CD4-positive, alpha-beta T cell (primary cell): ENCODE measurements at regions not wholly inside any gene's neighbourhood (a gene's known extent, or its start where the extent isn't known, plus 50 kb on each side); places are given as distances from the start of the nearest gene placed in this dataset.

Experiments
- ATAC-seq: fragments of 200-7000 bp; cut with Tn5 transposase; one replicate; pipeline ENCODE4 v1.10.0; 2022; ENCODE audit warnings: mild to moderate bottlenecking; ENCODE audit not compliant: poor library complexity
- CTCF ChIA-PET: fragments of 350-600 bp; sonication (Branson Sonifier 250); formaldehyde crosslinking; loops from one replicate; lab custom pipeline; 2021; ENCODE audit warnings: antibody characterized with exemption, inconsistent platforms; lab: Charles Lee
- POLR2A ChIA-PET: fragments of 350-600 bp; sonication (Branson Sonifier 250); formaldehyde crosslinking; loops from one replicate; lab custom pipeline; 2021; ENCODE audit warnings: antibody characterized with exemption, inconsistent platforms; lab: Charles Lee
- DNase-seq, 14 experiments: peaks; one replicate each; pipeline ENCODE4 v3.0.0-alpha.2; 2013 to 2020; ENCODE audit warnings: mixed read lengths in 2 of 14
- H3K27ac ChIP-seq, 2 donors: one replicate each; pipeline versions ENCODE4 v1.5.1 to v1.7.0; 2013; ENCODE audit warnings: low read length in 2 of 2, low read depth in 1 of 2, mild to moderate bottlenecking in 1 of 2
- H3K27me3 ChIP-seq, 2 experiments: 1 replicate in 1 of 2; 2 replicates in 1 of 2; pipeline versions ENCODE4 v1.6.1 to v1.7.0; 2013; ENCODE audit warnings: low read length in 2 of 2, control low read depth in 1 of 2, mild to moderate bottlenecking in 1 of 2, moderate library complexity in 1 of 2; ENCODE audit not compliant: insufficient read depth in 2 of 2, control insufficient read depth in 1 of 2
- H3K36me3 ChIP-seq: one replicate; pipeline ENCODE4 v1.6.1; 2013; ENCODE audit warnings: low read length, control low read depth; ENCODE audit not compliant: insufficient read depth
- H3K4me1 ChIP-seq: one replicate; pipeline ENCODE4 v1.6.1; 2013; ENCODE audit warnings: low read length, control low read depth; ENCODE audit not compliant: insufficient read depth
- H3K4me3 ChIP-seq: one replicate; pipeline ENCODE4 v1.5.1; 2013; ENCODE audit warnings: mild to moderate bottlenecking, low read length, moderate library complexity
- H3K9me3 ChIP-seq, 2 experiments: 1 replicate in 1 of 2; 2 replicates in 1 of 2; pipeline versions ENCODE4 v1.6.1 to v1.7.0; 2013; ENCODE audit warnings: low read length in 2 of 2, mild to moderate bottlenecking in 2 of 2, control low read depth in 1 of 2, moderate library complexity in 1 of 2; ENCODE audit not compliant: control insufficient read depth in 1 of 2, insufficient read depth in 1 of 2
- H3K27ac Mint-ChIP-seq: one replicate; pipeline ENCODE4 v1.8.0; 2020; ENCODE audit warnings: mixed read lengths
- H3K27me3 Mint-ChIP-seq: one replicate; pipeline ENCODE4 v1.8.0; 2021; ENCODE audit warnings: mixed read lengths
- H3K36me3 Mint-ChIP-seq: one replicate; pipeline ENCODE4 v1.8.0; 2021; ENCODE audit warnings: low read depth, mixed read lengths
- H3K4me1 Mint-ChIP-seq: one replicate; pipeline ENCODE4 v1.8.0; 2021; ENCODE audit warnings: low read depth, mixed read lengths
- H3K4me3 Mint-ChIP-seq: one replicate; pipeline ENCODE4 v1.8.0; 2020; ENCODE audit warnings: mild to moderate bottlenecking, mixed read lengths
- H3K9me3 Mint-ChIP-seq: one replicate; pipeline ENCODE4 v1.8.0; 2020; ENCODE audit warnings: mixed read lengths
- CTCF ChIP-seq: fragments of 200-600 bp; IDR thresholded peaks from one replicate; pipeline ENCODE4 v1.8.0; 2022; ENCODE audit warnings: antibody characterized with exemption, mild to moderate bottlenecking
- intact Hi-C, 2 experiments: fragments of 100-400 bp; cut with DNase I in 1 of 2; cut with micrococcal nuclease in 1 of 2; formaldehyde crosslinking; loops; one replicate each; pipeline versions ENCODE4 v1.15.1 to v1.9.0; 2023 to 2025; cut with DNase I, micrococcal nuclease

- Histone ChIP-seq H3K4me3 (no peak overlapping the region), H3K36me3 (no peaks in the 10 kb centered on the region), H3K27ac (no peak overlapping the region), H3K27me3 (peaks cover 0 to 7% of the 10 kb centered on the region in 2 experiments), H3K4me1 (no peaks in the 10 kb centered on the region), H3K9me3 (peaks cover 0 to 22% of the 10 kb centered on the region in 2 experiments)
- POLR2A ChIA-PET: no interaction called here
- intact Hi-C loops: no loop called here
- Mint-ChIP-seq H3K36me3 (no peaks in the 10 kb centered on the region), H3K4me1 (no peaks in the 10 kb centered on the region), H3K27me3 (peaks cover 28% of the 10 kb centered on the region), H3K9me3 (peaks cover 3% of the 10 kb centered on the region), H3K27ac (no peak overlapping the region), H3K4me3 (no peak overlapping the region)
- no peak for TF ChIP-seq CTCF
- CTCF ChIA-PET: no interaction called here
- DNase-seq (no peak), ATAC-seq (no peak)
These were observed 162.1 kb upstream of the SH3BP4 start for GRCh38 chr2:234789556-234790325.

GRCh38 chr2:234788841-234789240 is 163.0 kb upstream of the SH3BP4 start:
- H3K4me3 Mint-ChIP-seq: no peak overlapping the region
- DNase-seq (no peak), ATAC-seq (no peak)
- H3K27me3 Mint-ChIP-seq: peaks cover 28% of the 10 kb centered on the region
- no peak overlapping the region for H3K27ac Mint-ChIP-seq
- no peaks in the 10 kb centered on the region for H3K36me3 Mint-ChIP-seq
- H3K9me3 ChIP-seq: peaks cover 4 to 22% of the 10 kb centered on the region in 2 experiments
- ChIA-PET POLR2A (no interaction called here), CTCF (no interaction called here)
- H3K27me3 ChIP-seq: peaks cover 0 to 7% of the 10 kb centered on the region in 2 experiments
- TF ChIP-seq CTCF: no peak
- intact Hi-C loops: no loop called here
- no peaks in the 10 kb centered on the region for H3K36me3 ChIP-seq
- no peak overlapping the region for H3K4me3 ChIP-seq
- H3K9me3 Mint-ChIP-seq: peaks cover 3% of the 10 kb centered on the region
- no peaks in the 10 kb centered on the region for H3K4me1 ChIP-seq
- no peak overlapping the region for H3K27ac ChIP-seq
- H3K4me1 Mint-ChIP-seq: no peaks in the 10 kb centered on the region

GRCh38 chr2:234788381-234788780 is 163.4 kb upstream of the SH3BP4 start:
- POLR2A ChIA-PET: no interaction called here
- Mint-ChIP-seq H3K4me1 (no peaks in the 10 kb centered on the region), H3K4me3 (no peak overlapping the region), H3K27ac (no peak overlapping the region), H3K9me3 (peaks cover 6% of the 10 kb centered on the region), H3K36me3 (no peaks in the 10 kb centered on the region), H3K27me3 (peaks cover 28% of the 10 kb centered on the region)
- H3K27me3 ChIP-seq: peaks cover 0 to 7% of the 10 kb centered on the region in 2 experiments
- no peak overlapping the region for H3K4me3 ChIP-seq
- no peaks in the 10 kb centered on the region for H3K4me1 ChIP-seq
- no peak for ATAC-seq
- intact Hi-C loops: no loop called here
- H3K27ac ChIP-seq: no peak overlapping the region
- no peak for TF ChIP-seq CTCF
- CTCF ChIA-PET: no interaction called here
- peaks cover 8 to 22% of the 10 kb centered on the region in 2 experiments for H3K9me3 ChIP-seq
- no peaks in the 10 kb centered on the region for H3K36me3 ChIP-seq
- no peak for DNase-seq
